GM12873 (cell line): ENCODE measurements at regions not wholly inside any gene's neighbourhood (a gene's known extent, or its start where the extent isn't known, plus 50 kb on each side); places are given as distances from the start of the nearest gene placed in this dataset.

Experiments
- TF ChIP-seq, protein P1 (sequence below): IDR thresholded peaks from 2 replicates; pipeline ENCODE4 v1.5.1; 2012; ENCODE audit warnings: low read depth, mild to moderate bottlenecking, moderate library complexity, low read length, control low read depth; ENCODE audit not compliant: insufficient read depth; ENCODE audit errors: missing control alignments

DNA sequence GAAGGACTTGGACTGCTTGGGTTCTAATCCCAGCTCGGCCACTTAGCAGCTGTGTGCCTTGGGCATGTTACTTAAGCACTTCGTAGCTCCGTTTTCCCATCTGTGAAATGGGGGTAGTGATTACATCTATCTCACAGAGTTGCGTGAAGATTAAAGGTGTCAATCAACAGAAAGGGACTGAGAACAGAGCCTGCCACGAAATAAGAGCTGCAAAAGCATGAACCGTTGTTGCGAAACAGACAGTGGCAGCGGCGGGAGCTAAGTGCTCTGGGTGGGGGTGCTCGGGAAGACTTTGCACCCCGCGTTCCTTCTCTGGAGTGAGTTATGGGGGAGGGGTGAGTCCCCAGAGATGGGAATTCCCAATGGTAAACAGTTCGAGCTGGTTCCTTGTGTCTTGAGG, 79.6 kb upstream of the LHX1 start:
- TF ChIP-seq, protein P1, sequence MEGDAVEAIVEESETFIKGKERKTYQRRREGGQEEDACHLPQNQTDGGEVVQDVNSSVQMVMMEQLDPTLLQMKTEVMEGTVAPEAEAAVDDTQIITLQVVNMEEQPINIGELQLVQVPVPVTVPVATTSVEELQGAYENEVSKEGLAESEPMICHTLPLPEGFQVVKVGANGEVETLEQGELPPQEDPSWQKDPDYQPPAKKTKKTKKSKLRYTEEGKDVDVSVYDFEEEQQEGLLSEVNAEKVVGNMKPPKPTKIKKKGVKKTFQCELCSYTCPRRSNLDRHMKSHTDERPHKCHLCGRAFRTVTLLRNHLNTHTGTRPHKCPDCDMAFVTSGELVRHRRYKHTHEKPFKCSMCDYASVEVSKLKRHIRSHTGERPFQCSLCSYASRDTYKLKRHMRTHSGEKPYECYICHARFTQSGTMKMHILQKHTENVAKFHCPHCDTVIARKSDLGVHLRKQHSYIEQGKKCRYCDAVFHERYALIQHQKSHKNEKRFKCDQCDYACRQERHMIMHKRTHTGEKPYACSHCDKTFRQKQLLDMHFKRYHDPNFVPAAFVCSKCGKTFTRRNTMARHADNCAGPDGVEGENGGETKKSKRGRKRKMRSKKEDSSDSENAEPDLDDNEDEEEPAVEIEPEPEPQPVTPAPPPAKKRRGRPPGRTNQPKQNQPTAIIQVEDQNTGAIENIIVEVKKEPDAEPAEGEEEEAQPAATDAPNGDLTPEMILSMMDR = no peak

DNA sequence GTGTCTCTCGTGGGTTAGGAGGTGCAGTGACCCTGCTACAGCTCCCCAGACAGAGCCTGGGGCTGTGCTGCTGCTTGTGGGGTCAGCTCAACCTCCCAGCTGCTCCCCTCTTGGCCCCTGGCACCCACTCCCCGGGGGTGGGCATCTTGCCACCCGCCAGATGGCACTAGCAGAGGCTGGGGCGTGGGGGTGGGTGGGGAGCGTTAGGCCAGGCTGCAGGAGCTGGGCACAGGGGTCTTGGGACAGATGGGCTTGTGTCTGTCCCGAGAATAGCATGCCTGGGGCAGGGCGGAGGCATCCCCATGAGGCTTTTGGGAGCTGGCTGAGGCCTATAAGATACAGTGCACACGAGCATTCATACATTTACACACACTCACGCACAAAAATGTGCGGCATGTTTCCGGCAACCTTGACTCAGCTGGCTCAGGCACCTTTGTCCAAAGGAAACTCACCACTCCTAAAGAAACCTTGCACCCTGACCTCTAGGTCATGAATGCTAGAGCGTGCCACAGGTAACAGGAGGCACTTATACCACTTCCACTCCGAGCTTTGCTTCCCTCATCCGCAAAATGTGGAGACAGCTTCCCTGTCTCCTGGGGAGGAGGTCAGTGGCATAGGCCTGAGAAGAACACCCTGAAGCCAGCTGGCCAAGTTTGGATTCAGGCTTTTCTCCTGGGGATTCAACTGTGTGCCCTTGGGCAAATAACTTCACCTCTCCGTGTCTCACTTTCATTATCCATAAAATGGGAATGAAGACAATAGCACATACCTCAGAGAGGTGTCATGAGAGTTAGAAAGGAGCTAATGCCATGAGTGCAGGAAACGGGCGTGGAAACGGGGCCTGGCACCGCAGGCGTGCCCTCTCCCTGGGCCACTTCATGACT, 78.9 kb upstream of the LHX1 start:
- TF ChIP-seq, protein P1 = no peak

DNA sequence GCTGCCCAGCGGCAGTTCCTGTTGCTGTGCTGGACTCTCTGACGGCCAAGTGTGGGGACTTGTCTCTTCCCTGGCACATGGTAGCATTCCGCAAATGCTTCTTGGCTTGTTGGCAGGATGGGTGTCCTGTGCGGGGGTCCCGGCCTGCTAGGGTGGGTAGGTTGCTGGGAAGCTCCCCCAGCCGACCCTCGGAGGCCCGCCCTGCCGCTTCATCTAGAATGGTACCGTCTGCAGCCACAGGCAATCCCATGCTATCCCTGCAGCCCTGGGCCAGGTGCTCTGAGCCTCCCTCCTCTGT, 78.3 kb upstream of the LHX1 start:
- TF ChIP-seq, protein P1 = no peak

GRCh38 chr17:36859706-36860105, 77.6 kb upstream of the LHX1 start:
- TF ChIP-seq, protein P1 = no peak

DNA sequence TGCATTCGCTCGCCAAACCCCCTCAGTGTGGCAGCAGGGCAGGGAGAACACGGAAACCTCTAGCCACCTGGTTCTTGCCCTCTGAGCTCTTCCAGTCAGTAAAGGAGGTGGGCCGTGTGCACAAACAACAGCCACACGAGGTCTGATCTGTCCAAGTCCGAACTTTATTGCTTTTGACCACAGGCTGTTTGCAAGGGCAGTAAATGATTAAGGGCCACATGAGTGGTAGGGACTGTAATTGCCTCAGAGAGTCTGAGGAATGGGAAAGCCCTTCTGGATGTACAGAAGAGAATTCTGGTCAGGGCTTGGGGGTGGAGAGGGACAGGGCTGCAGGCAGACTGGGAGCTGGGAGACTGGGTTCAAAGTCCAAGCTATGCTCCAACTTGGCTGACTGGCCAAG, 75.7 kb upstream of the LHX1 start:
- TF ChIP-seq, protein P1 = no peak

- TF ChIP-seq, protein P1 = no peak
Observed at GRCh38 chr17:36862116-36862920, 75.0 kb upstream of the LHX1 start.

- TF ChIP-seq, protein P1 = no peak
Observed at GRCh38 chr17:36863131-36863530, 74.1 kb upstream of the LHX1 start.
